H7 (cell line): ENCODE measurements at regions not wholly inside any gene's neighbourhood (a gene's known extent, or its start where the extent isn't known, plus 50 kb on each side); places are given as distances from the start of the nearest gene placed in this dataset.

ENCODE experiments used
- DNase-seq: peaks from one replicate; pipeline ENCODE4 v3.0.0; 2012
- H3K27me3 ChIP-seq: 2 replicates; pipeline ENCODE4 v1.6.0; 2011; ENCODE audit warnings: mild to moderate bottlenecking, low read length; ENCODE audit not compliant: control insufficient read depth, insufficient read depth
- H3K36me3 ChIP-seq: replicated peaks from 2 replicates; pipeline ENCODE4 v1.5.1; 2011; ENCODE audit warnings: low read length; ENCODE audit not compliant: control insufficient read depth, insufficient read depth
- H3K4me3 ChIP-seq: 2 replicates; pipeline ENCODE4 v1.5.1; 2011; ENCODE audit warnings: low read depth, mild to moderate bottlenecking, control low read depth, low read length, moderate library complexity; ENCODE audit not compliant: insufficient read depth

DNA sequence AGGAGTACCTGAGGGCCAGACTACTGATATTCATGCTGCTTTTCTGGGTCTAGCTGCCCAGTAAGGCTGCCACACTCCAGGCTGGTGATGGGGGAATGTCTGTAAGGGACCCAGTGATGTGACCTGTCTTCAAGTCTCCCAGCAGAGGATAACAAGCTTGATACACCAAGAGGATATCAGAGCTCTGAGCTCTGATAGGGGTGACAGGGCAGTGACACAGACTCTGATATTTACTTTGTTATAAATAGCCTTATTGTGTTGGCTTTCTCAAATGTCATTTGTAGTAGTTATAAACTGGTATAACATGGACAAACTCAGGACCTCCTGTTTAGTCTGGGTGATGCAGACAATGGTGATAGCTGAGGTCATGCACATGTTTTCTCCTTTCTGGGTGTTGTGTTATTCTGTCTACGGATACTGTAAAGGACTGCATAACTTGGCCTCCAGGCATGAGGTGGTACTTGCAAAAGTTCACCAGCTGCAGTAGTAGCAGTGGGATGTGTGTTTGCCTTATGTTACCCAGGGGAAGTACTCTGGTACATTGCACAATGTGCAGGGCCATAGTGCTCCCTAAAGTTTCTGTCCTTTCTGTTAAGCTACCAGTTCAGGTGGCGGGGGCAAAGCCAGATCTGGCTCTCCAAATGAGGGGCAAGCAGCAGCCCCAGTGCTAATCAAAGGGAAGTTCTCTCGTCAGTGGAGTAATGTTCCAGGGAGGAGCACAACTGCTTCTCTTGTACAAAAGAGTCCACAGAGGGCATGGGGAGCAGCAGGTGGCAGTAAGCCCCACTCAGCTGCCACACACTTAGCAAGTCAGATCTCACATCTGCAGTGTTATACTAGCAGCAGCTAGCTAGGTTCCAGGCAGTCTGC, 812.2 kb downstream of the JRKL start:
- DNase-seq, result no peak
- Histone ChIP-seq H3K36me3 (no peaks in the 10 kb centered on the region), H3K27me3 (no peaks in the 10 kb centered on the region), H3K4me3 (no peak overlapping the region)

GRCh38 chr11:97202613-97203292, 812.9 kb downstream of the JRKL start:
- H3K4me3 ChIP-seq, result no peak overlapping the region
- no peaks in the 10 kb centered on the region for H3K36me3 ChIP-seq
- DNase-seq, result peak; percentile 11
- H3K27me3 ChIP-seq, result no peaks in the 10 kb centered on the region

DNA sequence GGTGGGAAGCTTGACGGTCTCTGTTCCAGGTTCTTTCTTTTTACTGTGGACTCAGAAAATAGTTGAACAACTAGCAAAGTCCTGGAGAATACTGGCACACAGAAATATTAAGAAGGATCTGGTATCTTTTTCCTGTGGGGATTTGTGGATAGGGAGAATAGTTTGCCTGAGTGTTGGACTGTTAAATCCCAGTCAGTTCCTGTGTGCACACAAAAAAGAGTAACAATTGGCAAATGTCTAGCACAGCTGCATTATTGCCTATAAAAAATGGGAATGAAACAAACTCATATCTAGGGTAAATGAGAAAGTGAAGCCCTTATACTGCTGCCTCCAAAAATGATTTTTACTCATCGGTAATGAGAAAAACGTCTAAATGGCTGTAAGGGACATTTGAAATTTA, 828.2 kb downstream of the JRKL start:
- no peaks in the 10 kb centered on the region for H3K36me3 ChIP-seq
- H3K4me3 ChIP-seq, result no peak overlapping the region
- no peaks in the 10 kb centered on the region for H3K27me3 ChIP-seq
- DNase-seq, result no peak

GRCh38 chr11:97223647-97224046, 833.8 kb downstream of the JRKL start:
- DNase-seq, result no peak
- Histone ChIP-seq H3K27me3 (no peaks in the 10 kb centered on the region), H3K36me3 (no peaks in the 10 kb centered on the region), H3K4me3 (no peak overlapping the region)

DNA sequence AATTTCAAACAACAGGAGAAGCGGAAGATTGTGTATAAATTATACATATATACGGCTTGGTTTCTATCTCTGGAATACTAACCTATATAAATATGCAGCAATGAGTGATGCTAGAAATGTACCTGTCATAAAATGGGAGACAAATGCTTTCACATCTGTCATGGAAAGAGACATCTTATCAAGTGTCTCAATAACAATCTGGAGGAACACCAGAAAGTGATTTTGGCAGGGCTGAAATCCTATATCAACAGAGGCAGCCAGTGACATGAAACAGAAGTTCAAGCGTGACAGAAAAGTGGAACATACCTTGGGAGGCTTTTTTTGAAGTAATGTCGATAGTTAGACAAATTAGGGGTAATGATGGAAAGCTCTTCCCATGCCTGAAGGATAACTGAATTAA, 834.6 kb downstream of the JRKL start:
- Histone ChIP-seq H3K36me3 (no peaks in the 10 kb centered on the region), H3K4me3 (no peak overlapping the region), H3K27me3 (no peaks in the 10 kb centered on the region)
- no peak for DNase-seq

GRCh38 chr11:97225794-97226193, 836.0 kb downstream of the JRKL start:
- H3K36me3 ChIP-seq, result no peaks in the 10 kb centered on the region
- no peak overlapping the region for H3K4me3 ChIP-seq
- H3K27me3 ChIP-seq, result no peaks in the 10 kb centered on the region
- no peak for DNase-seq

- H3K4me3 ChIP-seq, result no peak overlapping the region
- H3K36me3 ChIP-seq, result no peaks in the 10 kb centered on the region
- H3K27me3 ChIP-seq, result no peaks in the 10 kb centered on the region
- DNase-seq, result no peak
Measured at GRCh38 chr11:97229936-97230335, 840.1 kb downstream of the JRKL start.

DNA sequence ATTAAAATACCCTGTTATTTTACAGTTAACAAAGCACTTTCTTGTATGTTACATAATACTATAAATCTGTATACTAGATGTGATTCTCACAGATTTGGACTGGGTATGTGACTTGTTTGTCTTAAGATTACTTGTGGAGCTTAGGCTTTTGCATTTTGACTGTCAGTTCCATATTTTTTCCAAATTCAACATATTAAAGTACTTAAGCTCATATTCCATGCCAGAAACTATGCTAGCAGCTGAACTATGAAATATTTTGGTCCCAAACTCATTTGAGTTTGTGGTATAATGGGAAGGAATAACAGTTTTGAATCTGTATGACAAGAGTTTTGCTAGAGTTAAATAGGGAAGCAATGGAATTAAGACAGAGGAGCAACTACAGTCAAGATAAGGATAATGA, 841.4 kb downstream of the JRKL start:
- Histone ChIP-seq H3K27me3 (no peaks in the 10 kb centered on the region), H3K36me3 (no peaks in the 10 kb centered on the region), H3K4me3 (no peak overlapping the region)
- no peak for DNase-seq

DNA sequence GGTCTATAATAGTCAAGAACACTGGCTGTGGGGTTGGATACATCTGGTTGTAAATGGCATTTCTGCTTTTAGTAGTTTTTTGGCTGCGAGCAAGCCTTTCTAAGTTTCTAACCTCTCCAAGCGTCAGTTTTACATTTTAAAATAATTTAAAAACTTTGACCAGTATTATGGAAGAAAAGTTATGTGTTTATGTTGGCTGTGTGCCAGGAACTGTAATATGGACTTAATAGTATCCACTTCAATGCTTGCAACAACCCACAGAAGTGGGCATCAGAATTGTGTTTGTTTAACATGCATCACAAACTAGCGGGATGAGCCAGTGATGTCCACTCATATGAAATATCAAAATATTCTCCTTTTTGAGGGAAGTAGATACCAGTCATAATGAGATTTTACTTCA, 844.2 kb downstream of the JRKL start:
- H3K4me3 ChIP-seq, result no peak overlapping the region
- DNase-seq, result no peak
- no peaks in the 10 kb centered on the region for H3K36me3 ChIP-seq
- H3K27me3 ChIP-seq, result no peaks in the 10 kb centered on the region

DNA sequence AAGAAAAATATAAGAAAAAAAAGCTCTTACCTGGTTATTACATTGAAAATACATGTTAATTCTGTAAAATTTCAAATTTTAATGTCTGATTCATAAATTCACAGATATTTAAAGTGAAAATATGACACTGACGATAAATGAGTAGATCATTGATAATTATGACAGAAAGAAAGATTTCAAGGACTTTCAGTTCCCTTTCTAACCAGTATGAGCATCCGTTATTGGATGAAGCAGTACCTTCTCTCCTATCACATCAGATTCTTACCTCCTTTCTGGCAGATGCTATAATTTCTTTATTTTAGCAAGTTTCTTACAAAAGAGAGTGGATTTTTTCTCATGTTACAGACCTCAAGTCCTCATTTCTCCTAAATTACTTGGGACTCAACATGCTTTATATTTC, 847.3 kb downstream of the JRKL start:
- H3K27me3 ChIP-seq, result no peaks in the 10 kb centered on the region
- no peak overlapping the region for H3K4me3 ChIP-seq
- H3K36me3 ChIP-seq, result no peaks in the 10 kb centered on the region
- no peak for DNase-seq

GRCh38 chr11:97247601-97248000, 857.8 kb downstream of the JRKL start:
- no peaks in the 10 kb centered on the region for H3K27me3 ChIP-seq
- H3K4me3 ChIP-seq, result no peak overlapping the region
- no peak for DNase-seq
- no peaks in the 10 kb centered on the region for H3K36me3 ChIP-seq

- Histone ChIP-seq H3K4me3 (no peak overlapping the region), H3K36me3 (no peaks in the 10 kb centered on the region), H3K27me3 (no peaks in the 10 kb centered on the region)
- DNase-seq, result no peak
Measured at GRCh38 chr11:97254790-97255189, 865.0 kb downstream of the JRKL start.

DNA sequence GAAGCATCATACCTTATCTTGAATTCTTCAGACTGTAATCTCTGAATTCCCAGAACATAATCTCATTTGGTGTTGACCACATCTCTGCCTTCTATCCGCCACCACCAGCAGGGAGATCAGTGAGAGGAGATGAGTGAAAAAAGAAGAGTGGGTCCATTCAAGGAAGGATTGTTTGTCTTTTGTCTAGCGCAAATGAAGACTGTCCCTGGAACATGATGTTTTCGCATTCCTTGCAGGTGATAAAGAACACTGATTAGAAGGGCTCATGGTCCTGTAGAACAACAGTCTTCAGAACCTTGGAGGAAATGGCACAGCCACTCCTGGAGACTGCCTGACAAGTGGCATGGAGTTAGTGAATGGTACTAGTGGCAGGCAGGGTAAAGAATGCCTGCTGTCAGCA, 869.6 kb downstream of the JRKL start:
- H3K27me3 ChIP-seq, result no peaks in the 10 kb centered on the region
- no peak for DNase-seq
- no peak overlapping the region for H3K4me3 ChIP-seq
- H3K36me3 ChIP-seq, result no peaks in the 10 kb centered on the region

GRCh38 chr11:97259884-97260283, 870.1 kb downstream of the JRKL start:
- DNase-seq, result no peak
- no peak overlapping the region for H3K4me3 ChIP-seq
- no peaks in the 10 kb centered on the region for H3K27me3 ChIP-seq
- no peaks in the 10 kb centered on the region for H3K36me3 ChIP-seq

- H3K27me3 ChIP-seq, result no peaks in the 10 kb centered on the region
- no peak for DNase-seq
- H3K4me3 ChIP-seq, result no peak overlapping the region
- H3K36me3 ChIP-seq, result no peaks in the 10 kb centered on the region
Measured at GRCh38 chr11:97263183-97263858, 873.5 kb downstream of the JRKL start.
